ENCODE measurements at regions not wholly inside any gene's neighbourhood (a gene's known extent, or its start where the extent isn't known, plus 50 kb on each side); places are given as distances from the start of the nearest gene placed in this dataset.

GRCh38 chrX:30965767-30966166 is 76.7 kb upstream of the TAB3 start:
- TF ChIP-seq FOXM1 (IDR thresholded peaks at IDR 0.05; ENCODE audit: borderline replicate concordance, low read depth): no peak

GRCh38 chrX:30961387-30962174 is 72.5 kb upstream of the TAB3 start:
- TF ChIP-seq, protein P1, sequence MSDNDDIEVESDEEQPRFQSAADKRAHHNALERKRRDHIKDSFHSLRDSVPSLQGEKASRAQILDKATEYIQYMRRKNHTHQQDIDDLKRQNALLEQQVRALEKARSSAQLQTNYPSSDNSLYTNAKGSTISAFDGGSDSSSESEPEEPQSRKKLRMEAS (IDR thresholded peaks at IDR 0.05): no peak
- TF ChIP-seq CEBPB (IDR thresholded peaks at IDR 0.05) (no peak), ZBTB7A (IDR thresholded peaks at IDR 0.05; ENCODE audit: low read depth) (no peak), USF1 (IDR thresholded peaks at IDR 0.05) (no peak), TAF1 (IDR thresholded peaks at IDR 0.05; ENCODE audit: low read depth) (no peak), RAD21 (IDR thresholded peaks at IDR 0.05; ENCODE audit: low read depth) (no peak), CREB1 (IDR thresholded peaks at IDR 0.05; ENCODE audit: low read depth) (no peak), NFIC (IDR thresholded peaks at IDR 0.05) (no peak), REST (IDR thresholded peaks at IDR 0.05; ENCODE audit: low read depth) (no peak), TEAD4 (IDR thresholded peaks at IDR 0.05) (no peak), EP300 (IDR thresholded peaks at IDR 0.05; ENCODE audit: borderline replicate concordance) (no peak), YY1 (IDR thresholded peaks at IDR 0.05; ENCODE audit: low read depth) (no peak), TCF12 (IDR thresholded peaks at IDR 0.05; ENCODE audit: low read depth) (no peak)

GRCh38 chrX:30957753-30958152 is 68.7 kb upstream of the TAB3 start:
- TF ChIP-seq YY1 (IDR thresholded peaks at IDR 0.05; ENCODE audit: low read depth): no peak
- TF ChIP-seq TCF12 (IDR thresholded peaks at IDR 0.05; ENCODE audit: low read depth): no peak
- no peak for TF ChIP-seq CEBPB (IDR thresholded peaks at IDR 0.05)
- TF ChIP-seq USF1 (IDR thresholded peaks at IDR 0.05): no peak
- TF ChIP-seq EGR1 (IDR thresholded peaks at IDR 0.05): no peak
- TF ChIP-seq CREB1 (IDR thresholded peaks at IDR 0.05; ENCODE audit: low read depth): no peak
- no peak for TF ChIP-seq TAF1 (IDR thresholded peaks at IDR 0.05; ENCODE audit: low read depth)
- TF ChIP-seq EP300 (IDR thresholded peaks at IDR 0.05; ENCODE audit: borderline replicate concordance): no peak
- TF ChIP-seq, protein P1 (IDR thresholded peaks at IDR 0.05): no peak

- TF ChIP-seq TCF12 (IDR thresholded peaks at IDR 0.05; ENCODE audit: low read depth) (no peak), RAD21 (IDR thresholded peaks at IDR 0.05; ENCODE audit: low read depth) (no peak), ZBTB7A (IDR thresholded peaks at IDR 0.05; ENCODE audit: low read depth) (no peak), EP300 (IDR thresholded peaks at IDR 0.05; ENCODE audit: borderline replicate concordance) (no peak), TAF1 (IDR thresholded peaks at IDR 0.05; ENCODE audit: low read depth) (no peak), NFIC (IDR thresholded peaks at IDR 0.05) (no peak), CEBPB (IDR thresholded peaks at IDR 0.05) (no peak), TEAD4 (IDR thresholded peaks at IDR 0.05) (no peak)
Measured at GRCh38 chrX:30955687-30956086, 66.6 kb upstream of the TAB3 start.

DNA sequence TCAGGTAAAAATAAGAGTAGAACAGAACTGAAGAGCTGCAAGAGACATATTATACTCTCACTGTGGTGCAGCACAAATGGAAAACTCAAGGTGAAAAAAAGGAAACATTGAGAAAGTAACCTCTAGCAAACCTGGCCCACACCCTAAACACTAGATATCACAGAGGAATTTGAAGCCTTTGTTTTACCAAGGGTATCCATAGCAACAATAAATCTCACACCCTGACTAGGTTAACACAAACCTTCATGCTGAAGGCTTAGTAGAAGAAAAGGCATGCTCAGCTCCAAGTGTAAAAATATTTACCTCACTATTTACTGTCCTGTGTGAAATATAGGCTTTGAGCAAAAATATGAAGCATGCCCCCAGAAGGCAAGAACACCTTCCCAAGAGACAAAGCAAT is 61.9 kb upstream of the TAB3 start:
- TF ChIP-seq TCF12 (IDR thresholded peaks at IDR 0.05; ENCODE audit: low read depth) (no peak), CREB1 (IDR thresholded peaks at IDR 0.05; ENCODE audit: low read depth) (no peak), EP300 (IDR thresholded peaks at IDR 0.05; ENCODE audit: borderline replicate concordance) (no peak), EGR1 (IDR thresholded peaks at IDR 0.05) (no peak), TAF1 (IDR thresholded peaks at IDR 0.05; ENCODE audit: low read depth) (no peak), TEAD4 (IDR thresholded peaks at IDR 0.05) (no peak), YY1 (IDR thresholded peaks at IDR 0.05; ENCODE audit: low read depth) (no peak), RAD21 (IDR thresholded peaks at IDR 0.05; ENCODE audit: low read depth) (no peak), USF1 (IDR thresholded peaks at IDR 0.05) (no peak), CEBPB (IDR thresholded peaks at IDR 0.05) (no peak), ZBTB7A (IDR thresholded peaks at IDR 0.05; ENCODE audit: low read depth) (no peak), NFIC (IDR thresholded peaks at IDR 0.05) (no peak), FOXM1 (IDR thresholded peaks at IDR 0.05; ENCODE audit: borderline replicate concordance, low read depth) (no peak), REST (IDR thresholded peaks at IDR 0.05; ENCODE audit: low read depth) (no peak)
- TF ChIP-seq, protein P1 (IDR thresholded peaks at IDR 0.05): no peak
